C4-2B (cell line): ENCODE measurements at regions not wholly inside any gene's neighbourhood (a gene's known extent, or its start where the extent isn't known, plus 50 kb on each side); places are given as distances from the start of the nearest gene placed in this dataset.
"Not testable (repeated sequence)": the region's sequence is repeated elsewhere in the genome, so short reads cannot be mapped to it uniquely, and the experiment has no call there.

Experiments
- H3K27ac ChIP-seq: fragments of 450-650 bp; 2 replicates; pipeline ENCODE4 v1.5.1; 2017
- CTCF ChIP-seq: fragments of 450-650 bp; conservative IDR thresholded peaks from 2 replicates; pipeline ENCODE4 v1.5.1; 2017; ENCODE audit warnings: mild to moderate bottlenecking
- ZFX ChIP-seq: fragments of 450-650 bp; IDR thresholded peaks from 2 replicates; pipeline ENCODE4 v1.6.1; 2017

GRCh38 chr11:70555078-70555477 lies 156.7 kb downstream of the CTTN start:
- TF ChIP-seq CTCF (no peak), ZFX (no peak)
- H3K27ac ChIP-seq, result no peak overlapping the region

- TF ChIP-seq ZFX (no peak), CTCF (no peak)
- H3K27ac ChIP-seq, result no peak overlapping the region
Measured at GRCh38 chr11:70556884-70557741, 158.8 kb downstream of the CTTN start.

GRCh38 chr11:70557742-70558485 lies 159.6 kb downstream of the CTTN start:
- no peak for TF ChIP-seq ZFX
- no peak for TF ChIP-seq CTCF
- no peak overlapping the region for H3K27ac ChIP-seq

GRCh38 chr11:70558681-70559080 lies 160.4 kb downstream of the CTTN start:
- no peak overlapping the region for H3K27ac ChIP-seq
- no peak for TF ChIP-seq ZFX
- TF ChIP-seq CTCF, result no peak

- no peak overlapping the region for H3K27ac ChIP-seq
- TF ChIP-seq ZFX (no peak), CTCF (no peak)
Measured at GRCh38 chr11:70559516-70559915, 161.2 kb downstream of the CTTN start.

- H3K27ac ChIP-seq, result not testable (repeated sequence)
Measured at GRCh38 chr11:70560621-70561020, 162.3 kb downstream of the CTTN start.

- no peak for TF ChIP-seq ZFX
- no peak for TF ChIP-seq CTCF
- no peak overlapping the region for H3K27ac ChIP-seq
Measured at GRCh38 chr11:70566768-70567530, 168.6 kb downstream of the CTTN start.
